Esophagus squamous epithelium (tissue), 5 donors: ENCODE measurements at regions not wholly inside any gene's neighbourhood (a gene's known extent, or its start where the extent isn't known, plus 50 kb on each side); places are given as distances from the start of the nearest gene placed in this dataset.

Experiments
- DNase-seq: peaks from one replicate; lab custom pipeline; 2025; lab: John Stamatoyannopoulos, UW
- H3K27ac ChIP-seq, 4 donors: fragments of 200-600 bp; sonication (generic); one replicate each; pipeline ENCODE4 v1.5.1; 2016 to 2019; ENCODE audit warnings: mild to moderate bottlenecking in 1 of 4
- H3K27me3 ChIP-seq, 4 donors: fragments of 200-600 bp; sonication (generic); 1 replicate in 3 of 4; 2 replicates in 1 of 4; pipeline versions ENCODE4 v1.5.1 to v1.6.0; 2017 to 2021; ENCODE audit warnings: antibody characterized with exemption in 1 of 4
- H3K36me3 ChIP-seq, 3 donors: fragments of 200-600 bp; sonication (generic); one replicate each; pipeline ENCODE4 v1.5.1; 2016 to 2019
- H3K4me1 ChIP-seq, 3 donors: fragments of 200-600 bp; sonication (generic); one replicate each; pipeline ENCODE4 v1.5.1; 2017 to 2019
- H3K4me3 ChIP-seq, 4 donors: fragments of 200-600 bp; sonication (generic); 1 replicate in 3 of 4; 2 replicates in 1 of 4; pipeline ENCODE4 v1.5.1; 2016 to 2019; ENCODE audit warnings: mild to moderate bottlenecking in 2 of 4, moderate library complexity in 1 of 4
- H3K9me3 ChIP-seq, 3 donors: fragments of 200-600 bp; sonication (generic); one replicate each; pipeline ENCODE4 v1.5.1; 2016 to 2019
- POLR2A ChIP-seq, 4 donors: fragments of 450-650 bp; IDR thresholded peaks; one replicate each; pipeline ENCODE4 v1.6.1; 2017; ENCODE audit warnings: antibody characterized with exemption in 4 of 4, mild to moderate bottlenecking in 4 of 4, moderate library complexity in 3 of 4
- WGBS, 2 donors: methylation state at CpG; one replicate each; pipeline ENCODE4 v1.1.5; 2018; 5-methylcytosine and 5-hydroxymethylcytosine counted together
- intact Hi-C: fragments of 100-400 bp; cut with DNase I; formaldehyde crosslinking; loops from one replicate; pipeline ENCODE4 v1.15.0; 2022
- TF ChIP-seq, protein P1 (sequence below), 6 experiments: fragments of 450-650 bp in 4 of 6; fragments of 200-600 bp in 2 of 6; sonication (generic) in 2 of 6; IDR thresholded peaks; one replicate each; pipeline ENCODE4 v1.5.1; 2016 to 2019; ENCODE audit warnings: antibody characterized with exemption in 6 of 6, mild to moderate bottlenecking in 4 of 6, moderate library complexity in 4 of 6
- donor health status: DM: yes; HTN: yes; CAD: no.

DNA sequence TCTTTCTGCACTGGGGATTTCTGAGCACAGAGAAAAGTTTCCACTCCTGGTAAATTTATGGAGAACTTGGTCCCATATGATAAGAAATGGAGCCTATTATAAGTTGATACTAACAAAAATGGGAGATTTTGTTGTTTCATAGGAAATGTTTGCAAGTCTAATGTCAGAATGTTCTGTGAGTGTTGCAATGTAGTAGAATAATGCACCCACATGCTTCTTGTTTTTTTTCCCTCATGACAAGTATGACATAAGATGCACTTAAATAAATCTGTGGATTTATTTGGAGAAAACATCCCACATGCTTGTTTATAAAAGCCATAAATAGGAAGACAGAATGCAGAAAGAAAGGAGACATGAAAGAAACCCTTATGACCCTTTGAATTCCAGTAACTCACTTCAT is 50.8 kb upstream of the KCNJ6 start:
- TF ChIP-seq, protein P1, sequence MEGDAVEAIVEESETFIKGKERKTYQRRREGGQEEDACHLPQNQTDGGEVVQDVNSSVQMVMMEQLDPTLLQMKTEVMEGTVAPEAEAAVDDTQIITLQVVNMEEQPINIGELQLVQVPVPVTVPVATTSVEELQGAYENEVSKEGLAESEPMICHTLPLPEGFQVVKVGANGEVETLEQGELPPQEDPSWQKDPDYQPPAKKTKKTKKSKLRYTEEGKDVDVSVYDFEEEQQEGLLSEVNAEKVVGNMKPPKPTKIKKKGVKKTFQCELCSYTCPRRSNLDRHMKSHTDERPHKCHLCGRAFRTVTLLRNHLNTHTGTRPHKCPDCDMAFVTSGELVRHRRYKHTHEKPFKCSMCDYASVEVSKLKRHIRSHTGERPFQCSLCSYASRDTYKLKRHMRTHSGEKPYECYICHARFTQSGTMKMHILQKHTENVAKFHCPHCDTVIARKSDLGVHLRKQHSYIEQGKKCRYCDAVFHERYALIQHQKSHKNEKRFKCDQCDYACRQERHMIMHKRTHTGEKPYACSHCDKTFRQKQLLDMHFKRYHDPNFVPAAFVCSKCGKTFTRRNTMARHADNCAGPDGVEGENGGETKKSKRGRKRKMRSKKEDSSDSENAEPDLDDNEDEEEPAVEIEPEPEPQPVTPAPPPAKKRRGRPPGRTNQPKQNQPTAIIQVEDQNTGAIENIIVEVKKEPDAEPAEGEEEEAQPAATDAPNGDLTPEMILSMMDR (IDR thresholded peaks at IDR 0.05), result no peak
- no peak for TF ChIP-seq POLR2A (IDR thresholded peaks at IDR 0.05)
- H3K36me3 ChIP-seq, result no peaks in the 10 kb centered on the region
- no peak overlapping the region for H3K4me3 ChIP-seq
- no peaks in the 10 kb centered on the region for H3K4me1 ChIP-seq
- no peak for DNase-seq
- H3K27ac ChIP-seq, result no peak overlapping the region
- H3K9me3 ChIP-seq, result no peaks in the 10 kb centered on the region
- intact Hi-C loops, result no loop called here
- H3K27me3 ChIP-seq, result peaks cover 0 to 15% (median 0%) of the 10 kb centered on the region in 4 donors

DNA sequence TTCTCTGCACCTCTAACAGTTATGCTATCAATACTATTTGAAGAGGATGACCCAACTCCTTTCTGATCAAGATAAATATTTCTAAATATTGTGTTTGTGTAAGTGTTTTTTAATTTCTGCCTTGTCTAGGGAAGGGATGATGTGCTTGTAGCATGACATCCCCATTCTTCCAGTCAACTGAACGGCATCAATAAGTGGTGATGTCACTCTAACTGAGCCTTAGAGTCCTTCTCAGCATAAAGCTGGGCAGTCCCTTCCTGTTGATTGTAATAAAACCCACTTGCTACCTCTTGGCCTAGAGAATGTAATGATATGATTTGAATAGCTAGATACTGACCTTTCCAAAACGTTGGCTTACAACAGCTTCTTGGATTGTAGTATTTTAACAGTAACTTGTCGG is 52.5 kb upstream of the KCNJ6 start:
- 75 to 76% methylated on average over 3 of the region's 3 CpGs for WGBS, 2 donors
- Histone ChIP-seq H3K4me3 (no peak overlapping the region), H3K36me3 (no peaks in the 10 kb centered on the region), H3K4me1 (no peaks in the 10 kb centered on the region), H3K9me3 (no peaks in the 10 kb centered on the region), H3K27me3 (peaks cover 0 to 20% (median 0%) of the 10 kb centered on the region in 4 donors), H3K27ac (no peak overlapping the region)
- TF ChIP-seq, protein P1 (IDR thresholded peaks at IDR 0.05), result no peak
- TF ChIP-seq POLR2A (IDR thresholded peaks at IDR 0.05), result no peak
- intact Hi-C loops, result no loop called here
- no peak for DNase-seq

DNA sequence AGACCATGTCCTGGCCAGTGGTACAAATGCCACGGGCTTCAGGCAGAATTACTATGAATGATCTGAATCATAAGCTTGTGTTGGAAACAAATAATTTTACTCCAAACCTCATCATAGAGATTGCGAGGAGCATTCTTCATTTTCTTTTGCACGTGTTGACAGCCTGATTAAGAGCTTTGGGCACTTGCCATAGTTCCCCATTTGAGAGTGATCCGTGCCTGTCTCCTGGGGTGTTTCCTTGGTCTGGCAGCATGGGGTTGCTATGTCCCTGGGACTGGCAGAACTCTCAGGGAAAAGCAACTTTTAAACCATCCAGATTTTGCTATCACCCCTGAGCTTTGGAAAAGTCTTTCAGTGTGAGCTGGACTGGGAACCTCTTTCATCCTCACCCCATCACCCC is 54.3 kb upstream of the KCNJ6 start:
- peaks cover 0 to 12% (median 0%) of the 10 kb centered on the region in 4 donors for H3K27me3 ChIP-seq
- H3K36me3 ChIP-seq, result no peaks in the 10 kb centered on the region
- no peak overlapping the region for H3K27ac ChIP-seq
- no peak overlapping the region for H3K4me3 ChIP-seq
- TF ChIP-seq, protein P1 (IDR thresholded peaks at IDR 0.05), result no peak
- intact Hi-C loops, result no loop called here
- WGBS, 2 donors, result 21 to 29% methylated on average over 4 of the region's 4 CpGs
- DNase-seq, result no peak
- H3K4me1 ChIP-seq, result no peaks in the 10 kb centered on the region
- H3K9me3 ChIP-seq, result no peaks in the 10 kb centered on the region

DNA sequence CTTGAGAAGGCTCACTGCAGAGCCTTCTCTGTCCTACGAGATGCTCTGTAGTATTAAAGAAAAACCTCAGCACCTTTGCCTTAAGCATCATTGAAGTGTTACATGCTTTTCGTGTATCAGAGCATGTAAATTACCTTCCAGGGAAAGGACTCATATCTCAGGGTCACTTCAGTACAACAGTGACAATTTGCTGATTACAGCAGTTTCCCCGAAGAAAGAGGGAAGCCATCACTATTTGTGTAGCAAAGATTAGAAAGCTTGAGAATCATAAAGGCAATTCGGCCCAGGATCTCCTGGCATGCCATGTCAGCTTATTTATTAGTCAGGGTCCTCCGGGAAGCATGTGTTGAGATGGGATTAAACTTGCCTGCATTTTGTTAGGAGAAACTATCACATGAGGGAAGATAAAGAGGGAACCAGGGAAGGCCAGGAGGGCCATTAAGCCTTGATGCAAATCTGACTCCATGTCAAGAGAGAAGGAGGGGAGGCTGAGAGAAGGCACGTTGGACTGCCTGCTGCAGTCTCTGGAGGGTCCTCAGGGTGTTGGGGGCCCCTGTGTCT is 55.2 kb upstream of the KCNJ6 start:
- TF ChIP-seq, protein P1 (IDR thresholded peaks at IDR 0.05), result no peak
- TF ChIP-seq POLR2A (IDR thresholded peaks at IDR 0.05), result no peak
- Histone ChIP-seq H3K4me3 (no peak overlapping the region), H3K9me3 (no peaks in the 10 kb centered on the region), H3K27ac (no peak overlapping the region), H3K36me3 (no peaks in the 10 kb centered on the region), H3K4me1 (no peaks in the 10 kb centered on the region), H3K27me3 (peaks cover 0 to 9% (median 0%) of the 10 kb centered on the region in 4 donors)
- WGBS, 2 donors, result 55 to 65% methylated on average over 5 to 6 of the region's 6 CpGs
- intact Hi-C loops, result no loop called here
- DNase-seq, result no peak

DNA sequence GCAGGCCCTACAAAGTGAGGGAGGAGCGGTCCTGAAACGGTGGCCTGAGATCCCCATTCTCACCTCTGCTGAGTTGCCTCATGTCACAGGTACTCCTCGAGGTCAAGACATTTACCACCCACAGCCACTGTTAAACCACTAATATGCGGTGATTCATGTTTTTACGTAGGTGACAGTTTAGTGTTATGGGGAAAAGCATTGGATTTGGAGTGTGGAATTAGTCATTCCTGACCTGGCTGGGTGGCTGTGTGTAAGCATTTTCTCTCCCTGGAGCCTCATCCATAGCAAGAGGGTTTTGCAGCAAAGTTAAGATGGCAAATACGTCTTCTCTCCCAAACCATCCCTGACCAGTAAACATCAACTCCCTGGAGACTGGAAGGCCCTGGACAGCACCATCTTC is 57.8 kb upstream of the KCNJ6 start:
- intact Hi-C loops, result no loop called here
- no peaks in the 10 kb centered on the region for H3K4me1 ChIP-seq
- H3K4me3 ChIP-seq, result no peak overlapping the region
- H3K27me3 ChIP-seq, result peaks cover 0 to 9% (median 0%) of the 10 kb centered on the region in 4 donors
- TF ChIP-seq POLR2A (IDR thresholded peaks at IDR 0.05), result no peak
- TF ChIP-seq, protein P1 (IDR thresholded peaks at IDR 0.05), result no peak
- 83 to 92% methylated on average over 2 to 3 of the region's 6 CpGs for WGBS, 2 donors
- H3K9me3 ChIP-seq, result no peaks in the 10 kb centered on the region
- no peaks in the 10 kb centered on the region for H3K36me3 ChIP-seq
- no peak for DNase-seq
- no peak overlapping the region for H3K27ac ChIP-seq
